HEK293 (cell line): ENCODE measurements at regions not wholly inside any gene's neighbourhood (a gene's known extent, or its start where the extent isn't known, plus 50 kb on each side); places are given as distances from the start of the nearest gene placed in this dataset.

Experiments
- CTCF ChIA-PET: fragments of 350-600 bp; formaldehyde crosslinking; extraction: SDS; loops from one replicate; lab custom pipeline; 2021; ENCODE audit warnings: antibody characterized with exemption; lab: Yijun Ruan, JAX
- POLR2A ChIA-PET: fragments of 300-600 bp; formaldehyde crosslinking; extraction: SDS; loops from one replicate; lab custom pipeline; 2020; ENCODE audit warnings: antibody characterized with exemption, inconsistent platforms; lab: Yijun Ruan, JAX
- H3K27ac ChIP-seq: fragments of 200-500 bp; sonication (Bioruptor generic); 2 replicates; pipeline ENCODE4 v1.5.1; 2014; ENCODE audit warnings: low read depth, low read length, control low read depth, inconsistent platforms; ENCODE audit errors: extremely low read depth
- H3K36me3 ChIP-seq, 2 experiments: fragments of 200-500 bp in 1 of 2; sonication (Bioruptor generic) in 1 of 2; 1 replicate in 1 of 2; 2 replicates in 1 of 2; pipeline ENCODE4 v1.5.1; 2014 to 2017; ENCODE audit warnings: inconsistent platforms in 2 of 2, low read length in 2 of 2; ENCODE audit not compliant: control insufficient read depth in 2 of 2, insufficient read depth in 1 of 2
- H3K4me1 ChIP-seq: fragments of 200-500 bp; sonication (Bioruptor generic); 2 replicates; pipeline ENCODE4 v1.5.1; 2014; ENCODE audit warnings: mild to moderate bottlenecking, low read length, inconsistent platforms; ENCODE audit not compliant: control insufficient read depth, insufficient read depth
- H3K4me3 ChIP-seq: 2 replicates; pipeline ENCODE4 v1.5.1; 2011; ENCODE audit warnings: low read depth, mild to moderate bottlenecking, control low read depth, low read length, moderate library complexity
- H3K9me3 ChIP-seq: fragments of 200-500 bp; sonication (Bioruptor generic); 2 replicates; pipeline ENCODE4 v1.5.1; 2014; ENCODE audit warnings: low read depth, low read length, inconsistent platforms; ENCODE audit not compliant: control insufficient read depth, insufficient read depth
- PRDM10 ChIP-seq: fragments of 450-650 bp; formaldehyde crosslinking; IDR thresholded peaks from 2 replicates; pipeline ENCODE4 v1.5.1; 2016; ENCODE audit warnings: missing biosample characterization, missing genetic modification characterization
- PRDM4 ChIP-seq: fragments of 450-650 bp; formaldehyde crosslinking; IDR thresholded peaks from 2 replicates; pipeline ENCODE4 v1.5.1; 2017; ENCODE audit warnings: missing biosample characterization, missing genetic modification characterization
- PRDM6 ChIP-seq: fragments of 450-650 bp; formaldehyde crosslinking; IDR thresholded peaks from 2 replicates; pipeline ENCODE4 v1.5.1; 2017; ENCODE audit warnings: missing biosample characterization, missing genetic modification characterization
- ZFP69B ChIP-seq: fragments of 450-650 bp; formaldehyde crosslinking; IDR thresholded peaks from 2 replicates; pipeline ENCODE4 v1.5.1; 2016; ENCODE audit warnings: missing biosample characterization, missing genetic modification characterization
- ZNF114 ChIP-seq: fragments of 450-650 bp; formaldehyde crosslinking; IDR thresholded peaks from 2 replicates; pipeline ENCODE4 v1.5.0; 2017; ENCODE audit warnings: missing biosample characterization, missing genetic modification characterization
- ZNF121 ChIP-seq: fragments of 450-650 bp; formaldehyde crosslinking; IDR thresholded peaks from 2 replicates; pipeline ENCODE4 v1.5.1; 2016; ENCODE audit warnings: missing biosample characterization, missing genetic modification characterization
- ZNF169 ChIP-seq: fragments of 450-650 bp; formaldehyde crosslinking; IDR thresholded peaks from 2 replicates; pipeline ENCODE4 v1.5.1; 2016; ENCODE audit warnings: missing biosample characterization, missing genetic modification characterization
- ZNF335 ChIP-seq: fragments of 450-650 bp; formaldehyde crosslinking; conservative IDR thresholded peaks from 2 replicates; pipeline ENCODE4 v1.5.1; 2016; ENCODE audit warnings: missing biosample characterization, missing genetic modification characterization
- ZNF426 ChIP-seq: fragments of 450-650 bp; formaldehyde crosslinking; IDR thresholded peaks from 2 replicates; pipeline ENCODE4 v1.5.1; 2017; ENCODE audit warnings: missing biosample characterization, missing genetic modification characterization, mild to moderate bottlenecking, inconsistent platforms, moderate library complexity
- ZNF473 ChIP-seq: fragments of 450-650 bp; formaldehyde crosslinking; IDR thresholded peaks from 2 replicates; pipeline ENCODE4 v1.5.1; 2017; ENCODE audit warnings: missing biosample characterization, missing genetic modification characterization
- ZNF624 ChIP-seq: fragments of 450-650 bp; formaldehyde crosslinking; IDR thresholded peaks from 2 replicates; pipeline ENCODE4 v1.5.1; 2017; ENCODE audit warnings: missing biosample characterization, missing genetic modification characterization
- ZNF626 ChIP-seq: fragments of 450-650 bp; sonication (Bioruptor Pico); formaldehyde crosslinking; IDR thresholded peaks from 2 replicates; pipeline ENCODE4 v1.5.1; 2018; ENCODE audit warnings: missing biosample characterization, missing genetic modification characterization, inconsistent platforms
- ZNF677 ChIP-seq: fragments of 450-650 bp; IDR thresholded peaks from 2 replicates; pipeline ENCODE4 v1.5.0; 2018; ENCODE audit warnings: missing biosample characterization, mild to moderate bottlenecking, missing genetic modification characterization, moderate library complexity
- ZNF707 ChIP-seq: fragments of 450-650 bp; formaldehyde crosslinking; IDR thresholded peaks from 2 replicates; pipeline ENCODE4 v1.5.1; 2016; ENCODE audit warnings: missing biosample characterization, missing genetic modification characterization
- ZSCAN4 ChIP-seq: fragments of 450-650 bp; formaldehyde crosslinking; IDR thresholded peaks from 2 replicates; pipeline ENCODE4 v1.5.1; 2017; ENCODE audit warnings: missing biosample characterization, missing genetic modification characterization
- TF ChIP-seq, protein P1 (sequence below): fragments of 450-650 bp; formaldehyde crosslinking; IDR thresholded peaks from 2 replicates; pipeline ENCODE4 v1.5.1; 2016; ENCODE audit warnings: missing biosample characterization, missing genetic modification characterization
- TF ChIP-seq, protein P2 (sequence below): fragments of 450-650 bp; formaldehyde crosslinking; IDR thresholded peaks from 2 replicates; pipeline ENCODE4 v1.5.1; 2017; ENCODE audit warnings: missing biosample characterization, missing genetic modification characterization
- TF ChIP-seq, protein P3 (sequence below): fragments of 450-650 bp; formaldehyde crosslinking; IDR thresholded peaks from 2 replicates; pipeline ENCODE4 v1.5.1; 2016; ENCODE audit warnings: missing biosample characterization, missing genetic modification characterization, borderline replicate concordance

DNA sequence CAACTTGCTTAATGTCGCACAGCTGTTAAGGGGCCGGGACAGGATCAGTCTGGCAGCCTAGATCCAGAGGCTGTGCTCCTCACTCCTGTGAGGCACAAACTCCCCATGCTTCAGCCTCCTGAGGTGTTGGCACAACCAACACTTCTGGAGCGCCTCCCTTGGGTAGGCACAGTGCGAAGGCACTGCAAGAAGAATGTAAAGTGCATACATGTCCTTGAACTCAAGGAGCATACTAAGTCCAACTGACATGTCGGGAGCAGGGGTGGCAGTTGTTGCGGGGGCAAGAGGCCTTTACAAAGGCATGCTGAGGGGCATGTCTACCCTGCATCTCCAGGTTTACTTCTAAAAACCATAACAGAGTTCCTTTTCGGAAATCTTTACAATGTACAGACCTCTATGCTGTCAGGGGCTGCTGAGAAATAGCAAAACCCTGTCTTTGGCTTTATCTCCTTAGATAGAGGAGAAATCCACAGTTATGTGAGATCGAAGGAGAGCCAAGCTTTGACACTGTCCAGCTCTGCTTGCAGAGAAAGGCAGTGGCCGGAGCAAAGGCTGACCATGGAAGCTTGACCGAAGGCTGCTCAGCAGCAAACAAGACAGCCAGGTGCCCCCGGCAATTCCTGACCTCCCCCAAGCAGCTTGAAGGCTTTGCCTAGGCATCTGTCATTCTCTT is 93.9 kb downstream of the CDC7 start (continued):
- TF ChIP-seq, protein P1, sequence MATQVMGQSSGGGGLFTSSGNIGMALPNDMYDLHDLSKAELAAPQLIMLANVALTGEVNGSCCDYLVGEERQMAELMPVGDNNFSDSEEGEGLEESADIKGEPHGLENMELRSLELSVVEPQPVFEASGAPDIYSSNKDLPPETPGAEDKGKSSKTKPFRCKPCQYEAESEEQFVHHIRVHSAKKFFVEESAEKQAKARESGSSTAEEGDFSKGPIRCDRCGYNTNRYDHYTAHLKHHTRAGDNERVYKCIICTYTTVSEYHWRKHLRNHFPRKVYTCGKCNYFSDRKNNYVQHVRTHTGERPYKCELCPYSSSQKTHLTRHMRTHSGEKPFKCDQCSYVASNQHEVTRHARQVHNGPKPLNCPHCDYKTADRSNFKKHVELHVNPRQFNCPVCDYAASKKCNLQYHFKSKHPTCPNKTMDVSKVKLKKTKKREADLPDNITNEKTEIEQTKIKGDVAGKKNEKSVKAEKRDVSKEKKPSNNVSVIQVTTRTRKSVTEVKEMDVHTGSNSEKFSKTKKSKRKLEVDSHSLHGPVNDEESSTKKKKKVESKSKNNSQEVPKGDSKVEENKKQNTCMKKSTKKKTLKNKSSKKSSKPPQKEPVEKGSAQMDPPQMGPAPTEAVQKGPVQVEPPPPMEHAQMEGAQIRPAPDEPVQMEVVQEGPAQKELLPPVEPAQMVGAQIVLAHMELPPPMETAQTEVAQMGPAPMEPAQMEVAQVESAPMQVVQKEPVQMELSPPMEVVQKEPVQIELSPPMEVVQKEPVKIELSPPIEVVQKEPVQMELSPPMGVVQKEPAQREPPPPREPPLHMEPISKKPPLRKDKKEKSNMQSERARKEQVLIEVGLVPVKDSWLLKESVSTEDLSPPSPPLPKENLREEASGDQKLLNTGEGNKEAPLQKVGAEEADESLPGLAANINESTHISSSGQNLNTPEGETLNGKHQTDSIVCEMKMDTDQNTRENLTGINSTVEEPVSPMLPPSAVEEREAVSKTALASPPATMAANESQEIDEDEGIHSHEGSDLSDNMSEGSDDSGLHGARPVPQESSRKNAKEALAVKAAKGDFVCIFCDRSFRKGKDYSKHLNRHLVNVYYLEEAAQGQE: no peak
- TF ChIP-seq ZNF114 (tag by site-specific recombination) (no peak), ZNF624 (tag by site-specific recombination) (no peak)

GRCh38 chr1:91596474-91596873 is 95.8 kb downstream of the CDC7 start:
- POLR2A ChIA-PET: no interaction called here
- H3K36me3 ChIP-seq: no peaks in the 10 kb centered on the region
- CTCF ChIA-PET: no interaction called here
- H3K4me1 ChIP-seq: no peaks in the 10 kb centered on the region
- no peak overlapping the region for H3K4me3 ChIP-seq
- TF ChIP-seq ZNF707 (tag by site-specific recombination) (no peak), ZNF169 (no peak), PRDM10 (tag by site-specific recombination) (no peak), PRDM4 (tag by site-specific recombination) (no peak), ZNF121 (tag by site-specific recombination) (no peak), ZNF677 (no peak), ZNF426 (no peak), ZNF626 (tag by site-specific recombination) (no peak), ZFP69B (tag by site-specific recombination) (no peak), ZNF335 (tag by site-specific recombination) (no peak), ZNF473 (no peak), ZSCAN4 (tag by site-specific recombination) (no peak), PRDM6 (tag by site-specific recombination) (no peak)
- TF ChIP-seq, protein P2, sequence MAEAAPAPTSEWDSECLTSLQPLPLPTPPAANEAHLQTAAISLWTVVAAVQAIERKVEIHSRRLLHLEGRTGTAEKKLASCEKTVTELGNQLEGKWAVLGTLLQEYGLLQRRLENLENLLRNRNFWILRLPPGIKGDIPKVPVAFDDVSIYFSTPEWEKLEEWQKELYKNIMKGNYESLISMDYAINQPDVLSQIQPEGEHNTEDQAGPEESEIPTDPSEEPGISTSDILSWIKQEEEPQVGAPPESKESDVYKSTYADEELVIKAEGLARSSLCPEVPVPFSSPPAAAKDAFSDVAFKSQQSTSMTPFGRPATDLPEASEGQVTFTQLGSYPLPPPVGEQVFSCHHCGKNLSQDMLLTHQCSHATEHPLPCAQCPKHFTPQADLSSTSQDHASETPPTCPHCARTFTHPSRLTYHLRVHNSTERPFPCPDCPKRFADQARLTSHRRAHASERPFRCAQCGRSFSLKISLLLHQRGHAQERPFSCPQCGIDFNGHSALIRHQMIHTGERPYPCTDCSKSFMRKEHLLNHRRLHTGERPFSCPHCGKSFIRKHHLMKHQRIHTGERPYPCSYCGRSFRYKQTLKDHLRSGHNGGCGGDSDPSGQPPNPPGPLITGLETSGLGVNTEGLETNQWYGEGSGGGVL (tag by site-specific recombination): no peak
- TF ChIP-seq, protein P3, sequence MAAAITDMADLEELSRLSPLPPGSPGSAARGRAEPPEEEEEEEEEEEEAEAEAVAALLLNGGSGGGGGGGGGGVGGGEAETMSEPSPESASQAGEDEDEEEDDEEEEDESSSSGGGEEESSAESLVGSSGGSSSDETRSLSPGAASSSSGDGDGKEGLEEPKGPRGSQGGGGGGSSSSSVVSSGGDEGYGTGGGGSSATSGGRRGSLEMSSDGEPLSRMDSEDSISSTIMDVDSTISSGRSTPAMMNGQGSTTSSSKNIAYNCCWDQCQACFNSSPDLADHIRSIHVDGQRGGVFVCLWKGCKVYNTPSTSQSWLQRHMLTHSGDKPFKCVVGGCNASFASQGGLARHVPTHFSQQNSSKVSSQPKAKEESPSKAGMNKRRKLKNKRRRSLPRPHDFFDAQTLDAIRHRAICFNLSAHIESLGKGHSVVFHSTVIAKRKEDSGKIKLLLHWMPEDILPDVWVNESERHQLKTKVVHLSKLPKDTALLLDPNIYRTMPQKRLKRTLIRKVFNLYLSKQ (tag by site-specific recombination): no peak
- TF ChIP-seq, all 188 proteins: peak for 0
- Histone ChIP-seq H3K27ac (no peak overlapping the region), H3K9me3 (no peaks in the 10 kb centered on the region)
